Cardiac muscle cell (in vitro differentiated cells and primary cell): ENCODE measurements at regions not wholly inside any gene's neighbourhood (a gene's known extent, or its start where the extent isn't known, plus 50 kb on each side); places are given as distances from the start of the nearest gene placed in this dataset.

Experiments used
- DNase-seq, 2 donors: peaks; one replicate each; pipeline versions ENCODE4 v3.0.0 to v3.0.0-alpha.2; 2010 to 2017; ENCODE audit warnings: low read depth in 1 of 2, low spot score in 1 of 2
- H3K27ac ChIP-seq: fragments of 200-600 bp; sonication (generic); 2 replicates; pipeline ENCODE4 v1.5.1; 2016
- H3K27me3 ChIP-seq: fragments of 200-600 bp; sonication (generic); 2 replicates; pipeline ENCODE4 v1.6.0; 2016; ENCODE audit warnings: control low read depth
- H3K36me3 ChIP-seq: fragments of 200-600 bp; sonication (generic); 2 replicates; pipeline ENCODE4 v1.5.1; 2016; ENCODE audit warnings: control low read depth
- H3K4me1 ChIP-seq: fragments of 200-600 bp; sonication (generic); 2 replicates; pipeline ENCODE4 v1.8.1; 2017; ENCODE audit warnings: low read depth, mild to moderate bottlenecking, mixed run types
- H3K4me3 ChIP-seq: fragments of 200-600 bp; sonication (generic); 2 replicates; pipeline ENCODE4 v1.5.1; 2016; ENCODE audit warnings: mild to moderate bottlenecking
- H3K9me3 ChIP-seq: fragments of 200-600 bp; sonication (generic); 2 replicates; pipeline ENCODE4 v1.5.1; 2017; ENCODE audit warnings: low read depth, mild to moderate bottlenecking, control low read depth
- TF ChIP-seq, protein P1 (sequence below): IDR thresholded peaks from 2 replicates; pipeline ENCODE4 v1.5.1; 2012; ENCODE audit warnings: low read depth, mild to moderate bottlenecking, low read length

GRCh38 chr5:125408448-125409233 is 662.2 kb upstream of the ZNF608 start:
- H3K4me3 ChIP-seq, result no peak overlapping the region
- peak in 1 of 2 donors; percentile 79 for DNase-seq
- no peaks in the 10 kb centered on the region for H3K36me3 ChIP-seq
- H3K27ac ChIP-seq, result peak overlapping the region; percentile 97
- H3K4me1 ChIP-seq, result peaks cover 68% of the 10 kb centered on the region
- TF ChIP-seq, protein P1, sequence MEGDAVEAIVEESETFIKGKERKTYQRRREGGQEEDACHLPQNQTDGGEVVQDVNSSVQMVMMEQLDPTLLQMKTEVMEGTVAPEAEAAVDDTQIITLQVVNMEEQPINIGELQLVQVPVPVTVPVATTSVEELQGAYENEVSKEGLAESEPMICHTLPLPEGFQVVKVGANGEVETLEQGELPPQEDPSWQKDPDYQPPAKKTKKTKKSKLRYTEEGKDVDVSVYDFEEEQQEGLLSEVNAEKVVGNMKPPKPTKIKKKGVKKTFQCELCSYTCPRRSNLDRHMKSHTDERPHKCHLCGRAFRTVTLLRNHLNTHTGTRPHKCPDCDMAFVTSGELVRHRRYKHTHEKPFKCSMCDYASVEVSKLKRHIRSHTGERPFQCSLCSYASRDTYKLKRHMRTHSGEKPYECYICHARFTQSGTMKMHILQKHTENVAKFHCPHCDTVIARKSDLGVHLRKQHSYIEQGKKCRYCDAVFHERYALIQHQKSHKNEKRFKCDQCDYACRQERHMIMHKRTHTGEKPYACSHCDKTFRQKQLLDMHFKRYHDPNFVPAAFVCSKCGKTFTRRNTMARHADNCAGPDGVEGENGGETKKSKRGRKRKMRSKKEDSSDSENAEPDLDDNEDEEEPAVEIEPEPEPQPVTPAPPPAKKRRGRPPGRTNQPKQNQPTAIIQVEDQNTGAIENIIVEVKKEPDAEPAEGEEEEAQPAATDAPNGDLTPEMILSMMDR, result no peak
- no peaks in the 10 kb centered on the region for H3K9me3 ChIP-seq
- H3K27me3 ChIP-seq, result no peaks in the 10 kb centered on the region

- Histone ChIP-seq H3K36me3 (no peaks in the 10 kb centered on the region), H3K9me3 (no peaks in the 10 kb centered on the region), H3K4me1 (peaks cover 75% of the 10 kb centered on the region), H3K27me3 (no peaks in the 10 kb centered on the region), H3K4me3 (no peak overlapping the region), H3K27ac (peak overlapping the region; percentile 97)
- DNase-seq, result peak in 1 of 2 donors; percentile 38
- TF ChIP-seq, protein P1, result no peak
Observed at GRCh38 chr5:125409234-125409860, 662.9 kb upstream of the ZNF608 start.

- peaks cover 78% of the 10 kb centered on the region for H3K4me1 ChIP-seq
- peak overlapping the region; percentile 97 for H3K27ac ChIP-seq
- peak in 1 of 2 donors; percentile 57 for DNase-seq
- no peak overlapping the region for H3K4me3 ChIP-seq
- H3K27me3 ChIP-seq, result no peaks in the 10 kb centered on the region
- no peaks in the 10 kb centered on the region for H3K9me3 ChIP-seq
- TF ChIP-seq, protein P1, result no peak
- H3K36me3 ChIP-seq, result no peaks in the 10 kb centered on the region
Observed at GRCh38 chr5:125409861-125410536, 663.6 kb upstream of the ZNF608 start.

DNA sequence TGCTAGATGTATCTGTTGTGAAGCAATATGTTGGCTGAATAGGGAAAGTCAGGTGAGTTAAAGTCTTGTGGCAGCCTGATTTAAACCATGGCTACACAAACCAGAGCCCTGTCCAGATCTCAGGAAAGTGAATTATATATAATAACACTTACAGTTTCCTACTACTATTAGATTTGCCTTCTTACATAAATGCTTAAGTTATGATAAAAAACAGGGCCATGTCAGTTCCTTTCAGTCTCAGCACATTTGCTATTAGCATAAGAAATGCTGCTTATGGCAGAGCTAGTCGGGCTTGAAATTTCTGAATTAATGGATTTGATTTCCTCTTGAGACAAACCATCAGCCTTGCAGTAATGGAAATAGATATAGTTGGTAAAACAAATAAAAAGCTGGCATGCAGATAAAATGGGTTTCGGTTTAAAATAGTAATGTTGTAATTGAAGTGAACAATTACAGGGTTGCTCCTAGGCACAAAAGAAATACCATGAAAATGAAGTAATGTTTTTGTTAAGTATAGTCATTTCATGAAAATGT is 664.2 kb upstream of the ZNF608 start:
- Histone ChIP-seq H3K27ac (peak overlapping the region; percentile 97), H3K9me3 (no peaks in the 10 kb centered on the region), H3K4me1 (peaks cover 78% of the 10 kb centered on the region), H3K36me3 (no peaks in the 10 kb centered on the region), H3K4me3 (no peak overlapping the region), H3K27me3 (no peaks in the 10 kb centered on the region)
- TF ChIP-seq, protein P1, result no peak
- DNase-seq, result peak in 1 of 2 donors; percentile 59

DNA sequence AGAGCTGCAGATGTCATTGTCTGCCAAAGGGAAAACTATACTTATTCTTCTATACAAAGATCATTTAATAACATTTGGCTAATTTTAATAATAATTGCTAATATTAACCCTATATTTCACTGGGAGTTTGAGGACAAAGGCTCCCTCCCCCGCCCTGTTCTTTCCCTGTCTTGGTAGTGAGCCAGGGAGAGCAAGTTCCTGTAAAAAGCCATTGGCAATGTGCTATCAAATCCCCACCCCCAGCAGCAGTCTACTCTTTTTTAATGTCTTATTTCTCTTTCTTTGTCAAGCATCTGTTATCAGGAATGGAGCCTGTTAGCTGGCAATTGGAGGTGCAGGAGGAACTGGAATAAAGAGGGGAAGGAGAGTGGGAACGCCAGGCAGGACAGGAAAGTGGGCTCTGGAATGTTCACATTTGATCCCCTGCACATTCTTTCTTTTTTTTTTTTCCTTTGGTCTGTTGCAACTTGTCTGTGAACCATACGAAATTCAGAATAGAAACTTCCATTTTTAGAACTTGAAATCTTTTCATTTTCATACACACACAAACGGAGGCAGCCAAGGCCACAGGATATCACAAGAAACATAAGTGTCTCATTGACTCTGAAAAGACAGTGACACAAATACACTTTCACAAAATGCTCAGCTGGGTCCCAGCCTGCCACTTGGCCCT is 664.8 kb upstream of the ZNF608 start:
- Histone ChIP-seq H3K9me3 (no peaks in the 10 kb centered on the region), H3K36me3 (no peaks in the 10 kb centered on the region), H3K27me3 (no peaks in the 10 kb centered on the region), H3K4me3 (no peak overlapping the region), H3K4me1 (peaks cover 83% of the 10 kb centered on the region), H3K27ac (peak overlapping the region; percentile 97)
- TF ChIP-seq, protein P1, result no peak
- DNase-seq, result peak; percentile 61 to 75
